ENCODE measurements at regions not wholly inside any gene's neighbourhood (a gene's known extent, or its start where the extent isn't known, plus 50 kb on each side); places are given as distances from the start of the nearest gene placed in this dataset.

- H2AFZ ChIP-seq (ENCODE audit: insufficient read depth, low read depth, low read length, poor library complexity, severe bottlenecking) = no peak overlapping the region
- no peak overlapping the region for H3K4me3 ChIP-seq (ENCODE audit: control extremely low read depth in 1 of 5, extremely low read depth in 1 of 5, insufficient read depth in 1 of 5, low read depth in 2 of 5, low read length in 4 of 5)
- TF ChIP-seq EZH2 (IDR thresholded peaks at IDR 0.05; ENCODE audit: borderline replicate concordance, insufficient read depth, low read depth, low read length, poor library complexity, severe bottlenecking) (no peak), CTCF (IDR thresholded peaks at IDR 0.05) (no peak)
- H3K79me2 ChIP-seq (ENCODE audit: control insufficient read depth, insufficient read depth, low read length) = no peaks in the 10 kb centered on the region
- H3K36me3 ChIP-seq (replicated peaks in 1 of 2; ENCODE audit: control extremely low read depth in 1 of 2, control insufficient read depth in 1 of 2, extremely low read depth in 1 of 2, insufficient read depth in 2 of 2, low read length in 1 of 2) = no peaks in the 10 kb centered on the region
- ChIA-PET POLR2A (no interaction called here), CTCF (no interaction called here)
- Mint-ChIP-seq H3K4me3 (no peak overlapping the region), H3K27ac (no peak overlapping the region), H3K9me3 (ENCODE audit: insufficient read depth) (no peaks in the 10 kb centered on the region), H3K4me1 (no peaks in the 10 kb centered on the region), H3K27me3 (peaks cover 10% of the 10 kb centered on the region)
- H3K27ac ChIP-seq (ENCODE audit: low read length in 2 of 2) = no peak overlapping the region
- no peaks in the 10 kb centered on the region for H3K4me1 ChIP-seq (ENCODE audit: control insufficient read depth in 2 of 2, insufficient read depth in 2 of 2, low read length in 2 of 2)
- DNase-seq (no peak), ATAC-seq (ENCODE audit: low read depth) (no peak)
- no peaks in the 10 kb centered on the region for H3K9me3 ChIP-seq (ENCODE audit: control extremely low read depth in 1 of 3, control insufficient read depth in 2 of 3, insufficient read depth in 1 of 3, low read length in 2 of 3)
- no peaks in the 10 kb centered on the region for H3K27me3 ChIP-seq (replicated peaks in 1 of 4; ENCODE audit: control extremely low read depth in 1 of 4, control insufficient read depth in 3 of 4, insufficient read depth in 4 of 4, low read length in 3 of 4)
- no peak overlapping the region for H3K9ac ChIP-seq (ENCODE audit: low read length)
- intact Hi-C loops (cut with micrococcal nuclease) = no loop called here
- H4K20me1 ChIP-seq (ENCODE audit: control insufficient read depth, insufficient read depth, low read length, poor library complexity, severe bottlenecking) = no peaks in the 10 kb centered on the region
- H3K4me2 ChIP-seq (replicated peaks; ENCODE audit: low read depth, low read length, poor library complexity, severe bottlenecking) = no peak overlapping the region
- WGBS (ENCODE audit: insufficient coverage) = 92% methylated on average over 5 of the region's 5 CpGs
These were observed 89.8 kb upstream of the IGSF10 start for GRCh38 chr3:151550642-151551041.

- Histone ChIP-seq H3K9ac (ENCODE audit: low read length) (no peak overlapping the region), H3K4me3 (ENCODE audit: control extremely low read depth in 1 of 5, extremely low read depth in 1 of 5, insufficient read depth in 1 of 5, low read depth in 2 of 5, low read length in 4 of 5) (no peak overlapping the region), H2AFZ (ENCODE audit: insufficient read depth, low read depth, low read length, poor library complexity, severe bottlenecking) (no peak overlapping the region), H3K9me3 (ENCODE audit: control extremely low read depth in 1 of 3, control insufficient read depth in 2 of 3, insufficient read depth in 1 of 3, low read length in 2 of 3) (no peaks in the 10 kb centered on the region), H3K27me3 (replicated peaks in 1 of 4; ENCODE audit: control extremely low read depth in 1 of 4, control insufficient read depth in 3 of 4, insufficient read depth in 4 of 4, low read length in 3 of 4) (no peaks in the 10 kb centered on the region), H3K27ac (ENCODE audit: low read length in 2 of 2) (no peak overlapping the region), H3K36me3 (replicated peaks in 1 of 2; ENCODE audit: control extremely low read depth in 1 of 2, control insufficient read depth in 1 of 2, extremely low read depth in 1 of 2, insufficient read depth in 2 of 2, low read length in 1 of 2) (no peaks in the 10 kb centered on the region), H3K79me2 (ENCODE audit: control insufficient read depth, insufficient read depth, low read length) (no peaks in the 10 kb centered on the region), H4K20me1 (ENCODE audit: control insufficient read depth, insufficient read depth, low read length, poor library complexity, severe bottlenecking) (no peaks in the 10 kb centered on the region), H3K4me2 (replicated peaks; ENCODE audit: low read depth, low read length, poor library complexity, severe bottlenecking) (no peak overlapping the region), H3K4me1 (ENCODE audit: control insufficient read depth in 2 of 2, insufficient read depth in 2 of 2, low read length in 2 of 2) (no peaks in the 10 kb centered on the region)
- no peak for DNase-seq
- H3K27me3 Mint-ChIP-seq = peaks cover 10% of the 10 kb centered on the region
- TF ChIP-seq EZH2 (IDR thresholded peaks at IDR 0.05; ENCODE audit: borderline replicate concordance, insufficient read depth, low read depth, low read length, poor library complexity, severe bottlenecking) = no peak
- no peak for TF ChIP-seq CTCF (IDR thresholded peaks at IDR 0.05)
- intact Hi-C loops (cut with micrococcal nuclease) = no loop called here
- POLR2A ChIA-PET = no interaction called here
- WGBS (ENCODE audit: insufficient coverage) = no CpG with 5 or more reads among the region's 4 CpGs
- H3K4me1 Mint-ChIP-seq = no peaks in the 10 kb centered on the region
- H3K27ac Mint-ChIP-seq = no peak overlapping the region
- CTCF ChIA-PET = no interaction called here
- H3K9me3 Mint-ChIP-seq (ENCODE audit: insufficient read depth) = no peaks in the 10 kb centered on the region
- no peak overlapping the region for H3K4me3 Mint-ChIP-seq
- ATAC-seq (ENCODE audit: low read depth) = no peak
These were observed 89.3 kb upstream of the IGSF10 start for GRCh38 chr3:151550025-151550618.
